OCI-LY7 (cell line): ENCODE measurements at regions not wholly inside any gene's neighbourhood (a gene's known extent, or its start where the extent isn't known, plus 50 kb on each side); places are given as distances from the start of the nearest gene placed in this dataset.

Experiments
- EZH2phosphoT487 ChIP-seq: fragments of 200-600 bp; sonication (generic); IDR thresholded peaks from 2 replicates; pipeline ENCODE4 v1.6.1; 2018; ENCODE audit warnings: low read depth, borderline replicate concordance, mild to moderate bottlenecking, mixed run types, antibody characterized with exemption, low read length, moderate library complexity, mixed read lengths
- TF ChIP-seq, protein P1 (sequence below): fragments of 200-600 bp; sonication (generic); conservative IDR thresholded peaks from 2 replicates; pipeline ENCODE4 v1.5.1; 2014; ENCODE audit warnings: mild to moderate bottlenecking, antibody characterized with exemption, low read length, moderate library complexity, mixed read lengths

DNA sequence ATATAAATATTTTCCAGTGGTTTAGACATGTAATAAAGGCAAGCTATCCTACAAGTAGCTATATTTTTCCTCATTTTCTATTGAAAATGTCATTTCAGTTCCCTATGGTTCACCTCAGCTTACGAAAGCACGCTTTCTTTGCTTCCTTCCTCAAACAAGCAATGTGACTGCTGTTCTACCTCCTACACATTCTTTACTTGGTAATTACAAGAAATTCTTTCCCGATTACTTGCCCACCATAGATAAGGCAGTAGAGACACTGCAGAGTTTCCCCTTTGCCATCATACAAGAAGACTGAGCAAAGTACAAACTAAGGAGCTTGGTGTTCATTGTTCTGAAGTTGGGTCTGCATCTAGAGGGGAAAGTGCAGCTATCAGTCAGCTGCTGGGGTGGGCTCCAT, 249.4 kb downstream of the CRPPA start:
- TF ChIP-seq, protein P1, sequence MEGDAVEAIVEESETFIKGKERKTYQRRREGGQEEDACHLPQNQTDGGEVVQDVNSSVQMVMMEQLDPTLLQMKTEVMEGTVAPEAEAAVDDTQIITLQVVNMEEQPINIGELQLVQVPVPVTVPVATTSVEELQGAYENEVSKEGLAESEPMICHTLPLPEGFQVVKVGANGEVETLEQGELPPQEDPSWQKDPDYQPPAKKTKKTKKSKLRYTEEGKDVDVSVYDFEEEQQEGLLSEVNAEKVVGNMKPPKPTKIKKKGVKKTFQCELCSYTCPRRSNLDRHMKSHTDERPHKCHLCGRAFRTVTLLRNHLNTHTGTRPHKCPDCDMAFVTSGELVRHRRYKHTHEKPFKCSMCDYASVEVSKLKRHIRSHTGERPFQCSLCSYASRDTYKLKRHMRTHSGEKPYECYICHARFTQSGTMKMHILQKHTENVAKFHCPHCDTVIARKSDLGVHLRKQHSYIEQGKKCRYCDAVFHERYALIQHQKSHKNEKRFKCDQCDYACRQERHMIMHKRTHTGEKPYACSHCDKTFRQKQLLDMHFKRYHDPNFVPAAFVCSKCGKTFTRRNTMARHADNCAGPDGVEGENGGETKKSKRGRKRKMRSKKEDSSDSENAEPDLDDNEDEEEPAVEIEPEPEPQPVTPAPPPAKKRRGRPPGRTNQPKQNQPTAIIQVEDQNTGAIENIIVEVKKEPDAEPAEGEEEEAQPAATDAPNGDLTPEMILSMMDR: no peak
- no peak for TF ChIP-seq EZH2phosphoT487
